Mesenchymal stem cell (in vitro differentiated cells and primary cell): ENCODE measurements at regions not wholly inside any gene's neighbourhood (a gene's known extent, or its start where the extent isn't known, plus 50 kb on each side); places are given as distances from the start of the nearest gene placed in this dataset.

Experiments
- DNase-seq: peaks from one replicate; pipeline ENCODE4 v3.0.0-alpha.2; 2013
- H2AFZ ChIP-seq: one replicate; pipeline ENCODE4 v1.6.1; 2013; ENCODE audit warnings: low read depth, mild to moderate bottlenecking, control low read depth, inconsistent platforms, low read length, moderate library complexity
- H2AK5ac ChIP-seq: 2 replicates; pipeline ENCODE4 v1.6.1; 2013; ENCODE audit warnings: low read length, moderate library complexity, mild to moderate bottlenecking, inconsistent platforms; ENCODE audit not compliant: severe bottlenecking
- H2BK120ac ChIP-seq: one replicate; pipeline ENCODE4 v1.6.1; 2013; ENCODE audit warnings: low read depth, mild to moderate bottlenecking, inconsistent platforms, low read length, moderate library complexity
- H2BK12ac ChIP-seq, 2 experiments: one replicate each; pipeline ENCODE4 v1.6.1; 2013; ENCODE audit warnings: inconsistent platforms in 2 of 2, low read length in 2 of 2, mild to moderate bottlenecking in 2 of 2, moderate library complexity in 2 of 2, control low read depth in 1 of 2
- H2BK15ac ChIP-seq: one replicate; pipeline ENCODE4 v1.6.1; 2013; ENCODE audit warnings: mild to moderate bottlenecking, low read depth, inconsistent platforms; ENCODE audit not compliant: poor library complexity, severe bottlenecking
- H2BK5ac ChIP-seq: 2 replicates; pipeline ENCODE4 v1.6.1; 2013; ENCODE audit warnings: low read depth, mild to moderate bottlenecking, low read length, control low read depth, inconsistent platforms; ENCODE audit not compliant: poor library complexity, severe bottlenecking
- H3K14ac ChIP-seq, 2 experiments: one replicate each; pipeline ENCODE4 v1.6.1; 2013; ENCODE audit warnings: inconsistent platforms in 2 of 2, low read length in 2 of 2, control low read depth in 1 of 2, mild to moderate bottlenecking in 1 of 2, moderate library complexity in 1 of 2
- H3K18ac ChIP-seq, 2 experiments: one replicate each; pipeline ENCODE4 v1.6.1; 2013; ENCODE audit warnings: inconsistent platforms in 2 of 2, low read length in 2 of 2, control low read depth in 1 of 2, low read depth in 1 of 2, mild to moderate bottlenecking in 1 of 2
- H3K23ac ChIP-seq, 2 experiments: one replicate each; pipeline ENCODE4 v1.6.1; 2013; ENCODE audit warnings: inconsistent platforms in 2 of 2, low read length in 2 of 2, mild to moderate bottlenecking in 2 of 2, moderate library complexity in 2 of 2, control low read depth in 1 of 2
- H3K27ac ChIP-seq: 2 replicates; pipeline ENCODE4 v1.5.1; 2013; ENCODE audit warnings: mild to moderate bottlenecking, moderate library complexity, low read length, control low read depth, inconsistent platforms; ENCODE audit not compliant: poor library complexity, severe bottlenecking
- H3K27me3 ChIP-seq, 2 experiments: 2 replicates each; pipeline versions ENCODE4 v1.6.1 to v1.7.0; 2013; ENCODE audit warnings: low read length in 2 of 2, mild to moderate bottlenecking in 2 of 2, moderate library complexity in 2 of 2, control low read depth in 1 of 2, inconsistent platforms in 1 of 2; ENCODE audit not compliant: control insufficient read depth in 1 of 2, insufficient read depth in 1 of 2
- H3K36me3 ChIP-seq, 2 experiments: 2 replicates each; pipeline versions ENCODE4 v1.6.1 to v1.7.0; 2013; ENCODE audit warnings: low read length in 2 of 2, control low read depth in 1 of 2, inconsistent platforms in 1 of 2, low read depth in 1 of 2, mild to moderate bottlenecking in 1 of 2; ENCODE audit not compliant: insufficient read depth in 2 of 2, control insufficient read depth in 1 of 2
- H3K4ac ChIP-seq, 2 experiments: one replicate each; pipeline ENCODE4 v1.6.1; 2013; ENCODE audit warnings: inconsistent platforms in 2 of 2, low read length in 2 of 2, mild to moderate bottlenecking in 2 of 2, moderate library complexity in 2 of 2, control low read depth in 1 of 2, low read depth in 1 of 2
- H3K4me1 ChIP-seq: 2 replicates; pipeline ENCODE4 v1.6.1; 2013; ENCODE audit warnings: low read depth, low read length, control low read depth; ENCODE audit not compliant: control insufficient read depth, insufficient read depth
- H3K4me2 ChIP-seq: 2 replicates; pipeline ENCODE4 v1.6.1; 2013; ENCODE audit warnings: low read length, mild to moderate bottlenecking, inconsistent platforms; ENCODE audit not compliant: poor library complexity, severe bottlenecking
- H3K4me3 ChIP-seq, 2 experiments: 2 replicates each; pipeline versions ENCODE4 v1.5.1 to v1.7.0; 2013; ENCODE audit warnings: low read length in 2 of 2, mild to moderate bottlenecking in 2 of 2, control low read depth in 1 of 2, low read depth in 1 of 2; ENCODE audit not compliant: insufficient read depth in 1 of 2
- H3K79me1 ChIP-seq: replicated peaks from 2 replicates; pipeline ENCODE4 v1.6.1; 2013; ENCODE audit warnings: mild to moderate bottlenecking, control low read depth, low read length, inconsistent platforms; ENCODE audit not compliant: poor library complexity, severe bottlenecking
- H3K9ac ChIP-seq: 2 replicates; pipeline ENCODE4 v1.7.0; 2013; ENCODE audit warnings: mild to moderate bottlenecking, low read length, moderate library complexity
- H3K9me3 ChIP-seq: 2 replicates; pipeline ENCODE4 v1.7.0; 2013; ENCODE audit warnings: mild to moderate bottlenecking, low read length; ENCODE audit not compliant: control insufficient read depth
- H4K8ac ChIP-seq: one replicate; pipeline ENCODE4 v1.6.1; 2013; ENCODE audit warnings: inconsistent platforms, mild to moderate bottlenecking, low read length, moderate library complexity
- H4K91ac ChIP-seq: one replicate; pipeline ENCODE4 v1.6.1; 2013; ENCODE audit warnings: mild to moderate bottlenecking, low read length, inconsistent platforms
- WGBS: methylation state at CpG from one replicate; pipeline ENCODE4 v1.1.7; 2013; ENCODE audit warnings: mixed read lengths; 5-methylcytosine and 5-hydroxymethylcytosine counted together

DNA sequence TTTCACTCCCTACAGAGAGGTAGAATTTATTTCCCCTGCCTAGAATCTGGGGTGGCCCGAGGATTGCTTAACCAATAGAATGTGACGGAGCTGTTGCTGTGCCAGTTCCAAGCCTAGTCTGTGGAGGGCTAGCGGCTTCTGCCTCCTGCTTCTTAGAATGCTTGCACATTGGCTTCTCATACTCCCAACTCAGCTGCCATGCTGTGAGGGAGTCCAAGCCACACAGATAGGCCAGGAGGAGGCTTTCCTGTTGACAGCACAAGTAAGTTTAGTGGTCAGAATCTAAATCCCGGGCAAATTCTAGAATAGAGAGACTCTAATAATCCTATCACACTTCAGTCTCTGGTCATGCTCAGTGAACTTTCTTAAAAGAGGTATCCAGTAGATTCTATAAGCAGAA, 57.5 kb upstream of the SNRPB2 start:
- no peak overlapping the region for H2AK5ac ChIP-seq
- H3K4ac ChIP-seq = no peak overlapping the region
- no peaks in the 10 kb centered on the region for H3K36me3 ChIP-seq
- H3K14ac ChIP-seq = no peak overlapping the region
- no peak overlapping the region for H2AFZ ChIP-seq
- no peak overlapping the region for H4K91ac ChIP-seq
- no peak for DNase-seq
- H2BK5ac ChIP-seq = no peak overlapping the region
- no peak overlapping the region for H2BK120ac ChIP-seq
- no peak overlapping the region for H2BK12ac ChIP-seq
- H3K23ac ChIP-seq = no peak overlapping the region
- H3K4me1 ChIP-seq = no peaks in the 10 kb centered on the region
- H3K18ac ChIP-seq = no peak overlapping the region
- H3K4me3 ChIP-seq = no peak overlapping the region
- no peak overlapping the region for H3K4me2 ChIP-seq
- no peaks in the 10 kb centered on the region for H3K27me3 ChIP-seq
- no peak overlapping the region for H3K27ac ChIP-seq
- H3K9ac ChIP-seq = no peak overlapping the region
- 95% methylated on average over 3 of the region's 4 CpGs for WGBS
- no peak overlapping the region for H4K8ac ChIP-seq
- H3K9me3 ChIP-seq = peaks cover 3% of the 10 kb centered on the region
- H3K79me1 ChIP-seq = no peaks in the 10 kb centered on the region
- no peak overlapping the region for H2BK15ac ChIP-seq

DNA sequence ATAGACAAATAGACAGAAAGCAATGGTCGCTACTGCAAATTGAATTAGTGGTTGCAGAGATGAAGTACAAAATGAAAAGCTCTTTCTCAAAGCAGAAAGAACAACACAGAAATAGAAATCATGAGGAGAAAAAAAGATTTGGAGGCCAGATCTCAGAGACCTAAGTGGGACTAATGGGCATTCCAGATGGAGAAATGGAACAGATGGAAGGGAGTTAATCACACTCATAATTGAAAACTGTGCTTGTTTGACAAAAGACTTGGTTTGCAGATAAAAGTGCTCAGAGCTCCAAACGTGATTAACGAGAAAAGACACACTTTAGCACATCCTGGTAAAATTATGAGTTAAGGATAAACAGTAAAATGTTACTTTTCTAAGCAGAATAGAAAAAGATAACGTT, 58.1 kb upstream of the SNRPB2 start:
- H3K23ac ChIP-seq = no peak overlapping the region
- H3K18ac ChIP-seq = no peak overlapping the region
- H2BK5ac ChIP-seq = no peak overlapping the region
- H4K91ac ChIP-seq = no peak overlapping the region
- H2BK12ac ChIP-seq = no peak overlapping the region
- 83% methylated on average over 1 of the region's 4 CpGs for WGBS
- no peak overlapping the region for H3K4ac ChIP-seq
- no peak overlapping the region for H3K9ac ChIP-seq
- H4K8ac ChIP-seq = no peak overlapping the region
- no peak overlapping the region for H2AFZ ChIP-seq
- no peak overlapping the region for H3K4me2 ChIP-seq
- H3K27ac ChIP-seq = no peak overlapping the region
- DNase-seq = no peak
- H3K4me3 ChIP-seq = no peak overlapping the region
- H3K79me1 ChIP-seq = no peaks in the 10 kb centered on the region
- H3K14ac ChIP-seq = no peak overlapping the region
- no peaks in the 10 kb centered on the region for H3K4me1 ChIP-seq
- no peak overlapping the region for H2AK5ac ChIP-seq
- H3K9me3 ChIP-seq = peaks cover 3% of the 10 kb centered on the region
- no peak overlapping the region for H2BK15ac ChIP-seq
- no peak overlapping the region for H2BK120ac ChIP-seq
- no peaks in the 10 kb centered on the region for H3K36me3 ChIP-seq
- H3K27me3 ChIP-seq = no peaks in the 10 kb centered on the region

DNA sequence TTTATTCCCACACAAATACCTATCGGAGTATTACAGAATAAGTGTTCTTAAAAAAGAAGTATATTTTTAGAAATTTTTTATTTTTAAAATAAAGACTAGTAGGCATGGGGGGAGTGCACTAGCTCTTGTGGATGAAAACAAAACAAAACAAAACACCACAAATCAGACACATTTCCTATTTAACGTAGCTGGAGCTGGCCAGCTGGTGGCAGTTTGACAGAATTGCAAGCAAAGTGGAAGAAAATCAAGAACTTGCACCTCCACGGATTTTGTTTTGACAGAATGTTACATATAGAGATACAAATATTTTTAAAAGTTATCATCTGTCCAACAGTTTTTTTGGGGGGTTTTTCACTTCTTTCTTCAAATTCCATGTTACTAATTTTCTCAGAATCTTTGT, 63.6 kb upstream of the SNRPB2 start:
- Histone ChIP-seq H3K4me3 (no peak overlapping the region), H3K18ac (no peak overlapping the region), H3K4me1 (no peaks in the 10 kb centered on the region), H3K36me3 (no peaks in the 10 kb centered on the region), H2BK5ac (no peak overlapping the region), H3K9ac (no peak overlapping the region), H2AFZ (no peak overlapping the region), H3K23ac (no peak overlapping the region), H4K8ac (no peak overlapping the region), H3K27ac (no peak overlapping the region), H2BK15ac (no peak overlapping the region), H3K14ac (no peak overlapping the region), H4K91ac (no peak overlapping the region), H3K79me1 (no peaks in the 10 kb centered on the region), H3K27me3 (no peaks in the 10 kb centered on the region), H3K9me3 (peaks cover 3% of the 10 kb centered on the region), H2BK12ac (no peak overlapping the region), H3K4me2 (no peak overlapping the region), H2AK5ac (no peak overlapping the region), H2BK120ac (no peak overlapping the region), H3K4ac (no peak overlapping the region)
- 0% methylated on average over 1 of the region's 3 CpGs for WGBS
- DNase-seq = no peak

DNA sequence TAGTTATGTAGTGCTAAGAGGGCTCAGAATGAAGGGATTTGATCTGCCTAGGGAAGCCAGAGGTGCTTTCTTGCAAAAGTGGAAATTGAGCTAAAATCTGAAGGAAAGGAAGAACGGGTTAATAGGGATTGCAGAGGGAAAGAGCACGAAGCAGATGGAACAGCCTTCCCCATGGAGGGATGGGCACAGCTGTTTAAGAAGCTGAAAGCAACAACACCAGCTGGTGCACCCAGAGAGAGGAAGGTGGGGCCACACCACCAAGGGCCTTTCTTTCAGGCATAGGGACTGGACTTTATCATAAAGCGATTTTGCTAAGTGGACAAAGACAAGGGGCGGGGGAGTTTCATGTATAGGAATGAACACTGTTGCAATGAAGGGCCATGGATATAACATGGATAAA, 65.8 kb upstream of the SNRPB2 start:
- H2BK15ac ChIP-seq = no peak overlapping the region
- no peak overlapping the region for H3K4ac ChIP-seq
- H2BK120ac ChIP-seq = no peak overlapping the region
- no peak overlapping the region for H3K9ac ChIP-seq
- no peak overlapping the region for H3K14ac ChIP-seq
- no peak overlapping the region for H3K18ac ChIP-seq
- H3K4me1 ChIP-seq = no peaks in the 10 kb centered on the region
- 74% methylated on average over 4 of the region's 4 CpGs for WGBS
- H3K79me1 ChIP-seq = no peaks in the 10 kb centered on the region
- no peak overlapping the region for H3K23ac ChIP-seq
- H2BK5ac ChIP-seq = no peak overlapping the region
- H4K8ac ChIP-seq = no peak overlapping the region
- no peak overlapping the region for H2BK12ac ChIP-seq
- no peak for DNase-seq
- no peak overlapping the region for H2AFZ ChIP-seq
- no peaks in the 10 kb centered on the region for H3K36me3 ChIP-seq
- H2AK5ac ChIP-seq = no peak overlapping the region
- H3K27me3 ChIP-seq = peaks cover 0 to 3% of the 10 kb centered on the region in 2 experiments
- H3K4me2 ChIP-seq = no peak overlapping the region
- no peak overlapping the region for H3K4me3 ChIP-seq
- H3K27ac ChIP-seq = no peak overlapping the region
- no peak overlapping the region for H4K91ac ChIP-seq
- H3K9me3 ChIP-seq = peaks cover 3% of the 10 kb centered on the region
